Right lung (tissue), 2 donors: ENCODE measurements at regions not wholly inside any gene's neighbourhood (a gene's known extent, or its start where the extent isn't known, plus 50 kb on each side); places are given as distances from the start of the nearest gene placed in this dataset.

ENCODE experiments used
- DNase-seq, 2 donors: peaks; one replicate each; pipeline ENCODE4 v3.0.0-alpha.2; 2013

GRCh38 chr12:88638966-88639760, 58.9 kb upstream of the KITLG start:
- DNase-seq, result peak; percentile 29 to 47

- DNase-seq, result no peak
Measured at GRCh38 chr12:88638388-88638787, 58.1 kb upstream of the KITLG start.

GRCh38 chr12:88634008-88634407, 53.7 kb upstream of the KITLG start:
- DNase-seq, result no peak

GRCh38 chr12:88633312-88633711, 53.0 kb upstream of the KITLG start:
- no peak for DNase-seq

- peak; percentile 56 for DNase-seq
Measured at GRCh38 chr12:88630561-88630960, 50.3 kb upstream of the KITLG start.
